ENCODE measurements at regions not wholly inside any gene's neighbourhood (a gene's known extent, or its start where the extent isn't known, plus 50 kb on each side); places are given as distances from the start of the nearest gene placed in this dataset.

GRCh38 chr14:42110167-42110566, 503.5 kb downstream of the LRFN5 start:
- Histone ChIP-seq H3K27me3 (replicated peaks in 1 of 4; ENCODE audit: control extremely low read depth in 1 of 4, control insufficient read depth in 3 of 4, insufficient read depth in 4 of 4, low read length in 3 of 4) (no peaks in the 10 kb centered on the region), H4K20me1 (ENCODE audit: control insufficient read depth, insufficient read depth, low read length, poor library complexity, severe bottlenecking) (no peaks in the 10 kb centered on the region), H2AFZ (ENCODE audit: insufficient read depth, low read depth, low read length, poor library complexity, severe bottlenecking) (no peak overlapping the region), H3K4me1 (ENCODE audit: control insufficient read depth in 2 of 2, insufficient read depth in 2 of 2, low read length in 2 of 2) (no peaks in the 10 kb centered on the region), H3K79me2 (ENCODE audit: control insufficient read depth, insufficient read depth, low read length) (no peaks in the 10 kb centered on the region), H3K4me2 (replicated peaks; ENCODE audit: low read depth, low read length, poor library complexity, severe bottlenecking) (no peak overlapping the region), H3K27ac (ENCODE audit: low read length in 2 of 2) (no peak overlapping the region), H3K4me3 (ENCODE audit: control extremely low read depth in 1 of 5, extremely low read depth in 1 of 5, insufficient read depth in 1 of 5, low read depth in 2 of 5, low read length in 4 of 5) (no peak overlapping the region), H3K9ac (ENCODE audit: low read length) (no peak overlapping the region), H3K9me3 (ENCODE audit: control extremely low read depth in 1 of 3, control insufficient read depth in 2 of 3, insufficient read depth in 1 of 3, low read length in 2 of 3) (peaks cover 0 to 10% (median 2%) of the 10 kb centered on the region in 3 donors), H3K36me3 (replicated peaks in 1 of 2; ENCODE audit: control extremely low read depth in 1 of 2, control insufficient read depth in 1 of 2, extremely low read depth in 1 of 2, insufficient read depth in 2 of 2, low read length in 1 of 2) (no peaks in the 10 kb centered on the region)
- WGBS (ENCODE audit: insufficient coverage): 44% methylated on average over 1 of the region's 1 CpG
- ATAC-seq (ENCODE audit: low read depth): peak; percentile 78
- peaks cover 5% of the 10 kb centered on the region for H3K4me1 Mint-ChIP-seq
- intact Hi-C loops (cut with micrococcal nuclease): no loop called here
- no peak for TF ChIP-seq EZH2 (IDR thresholded peaks at IDR 0.05; ENCODE audit: borderline replicate concordance, insufficient read depth, low read depth, low read length, poor library complexity, severe bottlenecking)
- peak; percentile 65 for TF ChIP-seq CTCF (IDR thresholded peaks at IDR 0.05)
- DNase-seq: peak; percentile 26
- no peak overlapping the region for H3K4me3 Mint-ChIP-seq
- CTCF ChIA-PET: interaction anchor here (0.6 to 0.8 kb wide), 4 partner anchors 9 to 910 kb away, joined by 3 to 5 read pairs (median 4); no protein-coding TSS in a partner anchor
- no peaks in the 10 kb centered on the region for H3K9me3 Mint-ChIP-seq (ENCODE audit: insufficient read depth)
- POLR2A ChIA-PET: no interaction called here
- no peaks in the 10 kb centered on the region for H3K27me3 Mint-ChIP-seq
- H3K27ac Mint-ChIP-seq: no peak overlapping the region

- DNase-seq (no peak), ATAC-seq (ENCODE audit: low read depth) (no peak)
- Histone ChIP-seq H3K4me2 (replicated peaks; ENCODE audit: low read depth, low read length, poor library complexity, severe bottlenecking) (no peak overlapping the region), H3K9me3 (ENCODE audit: control extremely low read depth in 1 of 3, control insufficient read depth in 2 of 3, insufficient read depth in 1 of 3, low read length in 2 of 3) (peaks cover 0 to 9% (median 0%) of the 10 kb centered on the region in 3 donors), H3K36me3 (replicated peaks in 1 of 2; ENCODE audit: control extremely low read depth in 1 of 2, control insufficient read depth in 1 of 2, extremely low read depth in 1 of 2, insufficient read depth in 2 of 2, low read length in 1 of 2) (no peaks in the 10 kb centered on the region), H3K79me2 (ENCODE audit: control insufficient read depth, insufficient read depth, low read length) (no peaks in the 10 kb centered on the region), H3K4me3 (ENCODE audit: control extremely low read depth in 1 of 5, extremely low read depth in 1 of 5, insufficient read depth in 1 of 5, low read depth in 2 of 5, low read length in 4 of 5) (no peak overlapping the region), H3K9ac (ENCODE audit: low read length) (no peak overlapping the region), H3K27ac (ENCODE audit: low read length in 2 of 2) (no peak overlapping the region), H3K4me1 (ENCODE audit: control insufficient read depth in 2 of 2, insufficient read depth in 2 of 2, low read length in 2 of 2) (no peaks in the 10 kb centered on the region), H4K20me1 (ENCODE audit: control insufficient read depth, insufficient read depth, low read length, poor library complexity, severe bottlenecking) (no peaks in the 10 kb centered on the region), H2AFZ (ENCODE audit: insufficient read depth, low read depth, low read length, poor library complexity, severe bottlenecking) (no peak overlapping the region), H3K27me3 (replicated peaks in 1 of 4; ENCODE audit: control extremely low read depth in 1 of 4, control insufficient read depth in 3 of 4, insufficient read depth in 4 of 4, low read length in 3 of 4) (no peaks in the 10 kb centered on the region)
- Mint-ChIP-seq H3K4me1 (no peaks in the 10 kb centered on the region), H3K4me3 (no peak overlapping the region), H3K27me3 (no peaks in the 10 kb centered on the region), H3K27ac (no peak overlapping the region), H3K9me3 (ENCODE audit: insufficient read depth) (no peaks in the 10 kb centered on the region)
- ChIA-PET CTCF (interaction anchor here (1.5 kb wide), 1 partner anchor 15 kb away, joined by 3 read pairs; no protein-coding TSS in a partner anchor), POLR2A (no interaction called here)
- TF ChIP-seq CTCF (IDR thresholded peaks at IDR 0.05) (no peak), EZH2 (IDR thresholded peaks at IDR 0.05; ENCODE audit: borderline replicate concordance, insufficient read depth, low read depth, low read length, poor library complexity, severe bottlenecking) (no peak)
- intact Hi-C loops (cut with micrococcal nuclease): no loop called here
- WGBS (ENCODE audit: insufficient coverage): 97% methylated on average over 2 of the region's 2 CpGs
Measured at GRCh38 chr14:42095155-42095554, 488.5 kb downstream of the LRFN5 start.

All from B cell (primary cell).